HL-60 (cell line): ENCODE measurements at regions not wholly inside any gene's neighbourhood (a gene's known extent, or its start where the extent isn't known, plus 50 kb on each side); places are given as distances from the start of the nearest gene placed in this dataset.

ENCODE experiments used
- DNase-seq, 2 experiments: peaks; one replicate each; pipeline ENCODE4 v3.0.0-alpha.2; 2010 to 2020; ENCODE audit warnings: low read depth in 1 of 2, low spot score in 1 of 2
- H3K27ac ChIP-seq: fragments of 250-450 bp; sonication (Bioruptor Pico); replicated peaks from 2 replicates; pipeline ENCODE4 v1.5.1; 2020; ENCODE audit warnings: mild to moderate bottlenecking, moderate library complexity
- H3K27me3 ChIP-seq: fragments of 250-450 bp; sonication (Bioruptor Pico); 2 replicates; pipeline ENCODE4 v1.5.1; 2021; ENCODE audit warnings: mild to moderate bottlenecking, moderate library complexity; ENCODE audit not compliant: insufficient read depth, poor library complexity, severe bottlenecking
- H3K4me3 ChIP-seq: replicated peaks from 2 replicates; pipeline ENCODE4 v1.5.1; 2011; ENCODE audit warnings: mild to moderate bottlenecking, control low read depth, low read length; ENCODE audit not compliant: insufficient read depth
- CTCF ChIP-seq: IDR thresholded peaks from one replicate; pipeline ENCODE4 v1.5.1; 2011; ENCODE audit warnings: low read length, control low read depth, inconsistent platforms; ENCODE audit not compliant: insufficient read depth
- GABPA ChIP-seq: IDR thresholded peaks from 2 replicates; pipeline ENCODE4 v1.6.1; 2012; ENCODE audit warnings: low read depth
- POLR2AphosphoS5 ChIP-seq: IDR thresholded peaks from 2 replicates; pipeline ENCODE4 v1.6.1; 2012; ENCODE audit warnings: low read depth
- REST ChIP-seq: IDR thresholded peaks from 2 replicates; pipeline ENCODE4 v1.6.1; 2012; ENCODE audit warnings: low read depth; ENCODE audit not compliant: insufficient replicate concordance
- SPI1 ChIP-seq: IDR thresholded peaks from 2 replicates; pipeline ENCODE4 v1.6.1; 2012; ENCODE audit warnings: low read depth, mild to moderate bottlenecking, borderline replicate concordance

GRCh38 chr13:62444805-62445204, 1029.2 kb upstream of the PCDH20 start:
- TF ChIP-seq CTCF, result no peak
- no peak for TF ChIP-seq GABPA
- no peak for TF ChIP-seq REST
- no peak for DNase-seq
- Histone ChIP-seq H3K27me3 (no peaks in the 10 kb centered on the region), H3K4me3 (no peak overlapping the region), H3K27ac (no peak overlapping the region)

- H3K4me3 ChIP-seq, result no peak overlapping the region
- no peak for DNase-seq
- H3K27ac ChIP-seq, result no peak overlapping the region
- no peaks in the 10 kb centered on the region for H3K27me3 ChIP-seq
- no peak for TF ChIP-seq GABPA
- no peak for TF ChIP-seq SPI1
- no peak for TF ChIP-seq POLR2AphosphoS5
- TF ChIP-seq CTCF, result no peak
- TF ChIP-seq REST, result no peak
Measured at GRCh38 chr13:62434081-62434480, 1018.4 kb upstream of the PCDH20 start.

GRCh38 chr13:62433660-62434059, 1018.0 kb upstream of the PCDH20 start:
- Histone ChIP-seq H3K4me3 (no peak overlapping the region), H3K27me3 (no peaks in the 10 kb centered on the region), H3K27ac (no peak overlapping the region)
- DNase-seq, result no peak
- TF ChIP-seq POLR2AphosphoS5 (no peak), SPI1 (no peak), CTCF (no peak), GABPA (no peak), REST (no peak)
